ENCODE measurements at regions not wholly inside any gene's neighbourhood (a gene's known extent, or its start where the extent isn't known, plus 50 kb on each side); places are given as distances from the start of the nearest gene placed in this dataset.

DNA sequence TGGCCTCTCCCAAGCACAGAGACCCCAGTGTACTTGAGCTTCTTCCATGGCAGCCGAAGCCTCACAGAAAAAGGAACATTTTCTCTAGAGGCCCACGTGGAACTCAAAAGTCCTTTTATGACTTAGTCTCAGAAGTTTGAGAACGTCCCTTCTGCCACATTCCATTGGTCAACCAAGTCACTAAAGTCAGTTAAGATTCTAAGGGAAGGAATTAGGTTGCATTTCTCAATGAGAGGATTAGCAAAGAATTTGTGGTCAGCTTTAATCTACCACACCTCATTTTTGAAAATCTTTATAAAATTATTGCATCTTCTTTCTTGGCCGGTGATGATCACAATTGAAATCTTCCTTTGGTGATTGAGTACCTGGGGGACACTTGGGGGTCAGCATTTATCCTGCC is 279.9 kb upstream of the TBX3 start:
- DNase-seq (no peak), ATAC-seq (ENCODE audit: insufficient read depth, low FRiP score) (no peak)
- Histone ChIP-seq H3K27me3 (ENCODE audit: control insufficient read depth in 3 of 3, insufficient read depth in 3 of 3, low read length in 2 of 3) (no peaks in the 10 kb centered on the region), H3K27ac (ENCODE audit: low read depth in 1 of 2, low read length in 1 of 2) (no peak overlapping the region), H3K36me3 (ENCODE audit: control insufficient read depth in 4 of 4, insufficient read depth in 4 of 4, low read length in 4 of 4) (no peaks in the 10 kb centered on the region), H3K9me3 (ENCODE audit: control insufficient read depth in 4 of 4, insufficient read depth in 3 of 4, low read length in 3 of 4) (no peaks in the 10 kb centered on the region), H3K4me1 (ENCODE audit: control insufficient read depth in 5 of 5, insufficient read depth in 5 of 5, low read length in 5 of 5) (peaks cover 0 to 9% (median 0%) of the 10 kb centered on the region in 5 donors), H3K4me3 (no peak overlapping the region), H3K9ac (ENCODE audit: insufficient read depth in 1 of 2, low read length in 2 of 2) (no peak overlapping the region)
- TF ChIP-seq, protein P1, sequence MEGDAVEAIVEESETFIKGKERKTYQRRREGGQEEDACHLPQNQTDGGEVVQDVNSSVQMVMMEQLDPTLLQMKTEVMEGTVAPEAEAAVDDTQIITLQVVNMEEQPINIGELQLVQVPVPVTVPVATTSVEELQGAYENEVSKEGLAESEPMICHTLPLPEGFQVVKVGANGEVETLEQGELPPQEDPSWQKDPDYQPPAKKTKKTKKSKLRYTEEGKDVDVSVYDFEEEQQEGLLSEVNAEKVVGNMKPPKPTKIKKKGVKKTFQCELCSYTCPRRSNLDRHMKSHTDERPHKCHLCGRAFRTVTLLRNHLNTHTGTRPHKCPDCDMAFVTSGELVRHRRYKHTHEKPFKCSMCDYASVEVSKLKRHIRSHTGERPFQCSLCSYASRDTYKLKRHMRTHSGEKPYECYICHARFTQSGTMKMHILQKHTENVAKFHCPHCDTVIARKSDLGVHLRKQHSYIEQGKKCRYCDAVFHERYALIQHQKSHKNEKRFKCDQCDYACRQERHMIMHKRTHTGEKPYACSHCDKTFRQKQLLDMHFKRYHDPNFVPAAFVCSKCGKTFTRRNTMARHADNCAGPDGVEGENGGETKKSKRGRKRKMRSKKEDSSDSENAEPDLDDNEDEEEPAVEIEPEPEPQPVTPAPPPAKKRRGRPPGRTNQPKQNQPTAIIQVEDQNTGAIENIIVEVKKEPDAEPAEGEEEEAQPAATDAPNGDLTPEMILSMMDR (IDR thresholded peaks at IDR 0.05; ENCODE audit: control extremely low read depth, extremely low read depth): no peak
- WGBS, 2 donors: 89 to 91% methylated on average over 4 of the region's 4 CpGs

- H3K9me3 ChIP-seq (ENCODE audit: control insufficient read depth in 4 of 4, insufficient read depth in 3 of 4, low read length in 3 of 4): no peaks in the 10 kb centered on the region
- DNase-seq (no peak), ATAC-seq (ENCODE audit: insufficient read depth, low FRiP score) (no peak)
- H3K4me1 ChIP-seq (ENCODE audit: control insufficient read depth in 5 of 5, insufficient read depth in 5 of 5, low read length in 5 of 5): no peaks in the 10 kb centered on the region
- TF ChIP-seq, protein P1 (IDR thresholded peaks at IDR 0.05; ENCODE audit: control extremely low read depth, extremely low read depth): no peak
- no peak overlapping the region for H3K4me3 ChIP-seq
- 67 to 73% methylated on average over 7 of the region's 7 CpGs for WGBS, 2 donors
- no peak overlapping the region for H3K9ac ChIP-seq (ENCODE audit: insufficient read depth in 1 of 2, low read length in 2 of 2)
- no peaks in the 10 kb centered on the region for H3K27me3 ChIP-seq (ENCODE audit: control insufficient read depth in 3 of 3, insufficient read depth in 3 of 3, low read length in 2 of 3)
- H3K36me3 ChIP-seq (ENCODE audit: control insufficient read depth in 4 of 4, insufficient read depth in 4 of 4, low read length in 4 of 4): no peaks in the 10 kb centered on the region
- no peak overlapping the region for H3K27ac ChIP-seq (ENCODE audit: low read depth in 1 of 2, low read length in 1 of 2)
These were observed 277.5 kb upstream of the TBX3 start for GRCh38 chr12:114961491-114961890.

DNA sequence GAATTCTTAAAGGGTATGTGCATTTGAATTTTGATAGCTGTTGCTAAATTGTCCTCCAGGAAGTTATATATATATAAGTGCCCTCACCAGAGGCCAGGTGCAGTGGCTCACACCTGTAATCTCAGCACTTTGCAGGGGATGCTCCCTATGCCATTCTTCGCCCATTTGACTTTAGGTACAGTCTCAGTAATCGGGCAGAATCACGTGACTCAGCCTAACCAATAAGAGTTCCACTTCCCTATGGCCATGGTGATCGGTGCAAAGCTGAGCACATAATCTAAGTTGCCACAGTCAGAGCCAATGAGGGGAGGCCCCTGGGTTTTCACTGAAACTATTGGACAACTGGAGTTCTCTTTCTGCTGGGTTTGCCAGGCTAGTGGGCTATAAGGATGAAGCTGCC is 274.6 kb upstream of the TBX3 start:
- H3K4me1 ChIP-seq (ENCODE audit: control insufficient read depth in 5 of 5, insufficient read depth in 5 of 5, low read length in 5 of 5): peaks cover 0 to 4% (median 0%) of the 10 kb centered on the region in 5 donors
- H3K9me3 ChIP-seq (ENCODE audit: control insufficient read depth in 4 of 4, insufficient read depth in 3 of 4, low read length in 3 of 4): no peaks in the 10 kb centered on the region
- H3K4me3 ChIP-seq: no peak overlapping the region
- DNase-seq (no peak), ATAC-seq (ENCODE audit: insufficient read depth, low FRiP score) (no peak)
- no peak overlapping the region for H3K9ac ChIP-seq (ENCODE audit: insufficient read depth in 1 of 2, low read length in 2 of 2)
- TF ChIP-seq, protein P1 (IDR thresholded peaks at IDR 0.05; ENCODE audit: control extremely low read depth, extremely low read depth): no peak
- H3K27ac ChIP-seq (ENCODE audit: low read depth in 1 of 2, low read length in 1 of 2): no peak overlapping the region
- no peaks in the 10 kb centered on the region for H3K27me3 ChIP-seq (ENCODE audit: control insufficient read depth in 3 of 3, insufficient read depth in 3 of 3, low read length in 2 of 3)
- H3K36me3 ChIP-seq (ENCODE audit: control insufficient read depth in 4 of 4, insufficient read depth in 4 of 4, low read length in 4 of 4): no peaks in the 10 kb centered on the region
- 78 to 95% methylated on average over 4 of the region's 4 CpGs for WGBS, 2 donors

GRCh38 chr12:114957225-114957624 is 273.2 kb upstream of the TBX3 start:
- no peaks in the 10 kb centered on the region for H3K27me3 ChIP-seq (ENCODE audit: control insufficient read depth in 3 of 3, insufficient read depth in 3 of 3, low read length in 2 of 3)
- no peak overlapping the region for H3K27ac ChIP-seq (ENCODE audit: low read depth in 1 of 2, low read length in 1 of 2)
- TF ChIP-seq, protein P1 (IDR thresholded peaks at IDR 0.05; ENCODE audit: control extremely low read depth, extremely low read depth): no peak
- H3K4me3 ChIP-seq: no peak overlapping the region
- 78% methylated on average over 5 of the region's 5 CpGs for WGBS, 2 donors
- H3K36me3 ChIP-seq (ENCODE audit: control insufficient read depth in 4 of 4, insufficient read depth in 4 of 4, low read length in 4 of 4): no peaks in the 10 kb centered on the region
- ATAC-seq (ENCODE audit: insufficient read depth, low FRiP score): no peak
- no peak overlapping the region for H3K9ac ChIP-seq (ENCODE audit: insufficient read depth in 1 of 2, low read length in 2 of 2)
- DNase-seq: no peak
- H3K9me3 ChIP-seq (ENCODE audit: control insufficient read depth in 4 of 4, insufficient read depth in 3 of 4, low read length in 3 of 4): no peaks in the 10 kb centered on the region
- peaks cover 0 to 13% (median 0%) of the 10 kb centered on the region in 5 donors for H3K4me1 ChIP-seq (ENCODE audit: control insufficient read depth in 5 of 5, insufficient read depth in 5 of 5, low read length in 5 of 5)
